ENCODE measurements at regions not wholly inside any gene's neighbourhood (a gene's known extent, or its start where the extent isn't known, plus 50 kb on each side); places are given as distances from the start of the nearest gene placed in this dataset.

GRCh38 chr9:93814077-93814956 lies 140.8 kb downstream of the BARX1 start:
- no peak overlapping the region for H3K4me3 ChIP-seq (ENCODE audit: control insufficient read depth, low read depth, low read length)
- DNase-seq (ENCODE audit: low read depth): no peak
- no peak for TF ChIP-seq CTCF (IDR thresholded peaks at IDR 0.05; ENCODE audit: control insufficient read depth, insufficient read depth, low read depth, low read length, missing control alignments)

GRCh38 chr9:93813221-93814076 lies 141.7 kb downstream of the BARX1 start:
- DNase-seq (ENCODE audit: low read depth): no peak
- H3K4me3 ChIP-seq (ENCODE audit: control insufficient read depth, low read depth, low read length): no peak overlapping the region
- TF ChIP-seq CTCF (IDR thresholded peaks at IDR 0.05; ENCODE audit: control insufficient read depth, insufficient read depth, low read depth, low read length, missing control alignments): no peak

GRCh38 chr9:93812410-93812668 lies 142.8 kb downstream of the BARX1 start:
- H3K4me3 ChIP-seq (ENCODE audit: control insufficient read depth, low read depth, low read length): no peak overlapping the region
- no peak for TF ChIP-seq CTCF (IDR thresholded peaks at IDR 0.05; ENCODE audit: control insufficient read depth, insufficient read depth, low read depth, low read length, missing control alignments)
- DNase-seq (ENCODE audit: low read depth): no peak

GRCh38 chr9:93810028-93810971 lies 144.9 kb downstream of the BARX1 start:
- no peak overlapping the region for H3K4me3 ChIP-seq (ENCODE audit: control insufficient read depth, low read depth, low read length)
- TF ChIP-seq CTCF (IDR thresholded peaks at IDR 0.05; ENCODE audit: control insufficient read depth, insufficient read depth, low read depth, low read length, missing control alignments): no peak
- DNase-seq (ENCODE audit: low read depth): no peak

DNA sequence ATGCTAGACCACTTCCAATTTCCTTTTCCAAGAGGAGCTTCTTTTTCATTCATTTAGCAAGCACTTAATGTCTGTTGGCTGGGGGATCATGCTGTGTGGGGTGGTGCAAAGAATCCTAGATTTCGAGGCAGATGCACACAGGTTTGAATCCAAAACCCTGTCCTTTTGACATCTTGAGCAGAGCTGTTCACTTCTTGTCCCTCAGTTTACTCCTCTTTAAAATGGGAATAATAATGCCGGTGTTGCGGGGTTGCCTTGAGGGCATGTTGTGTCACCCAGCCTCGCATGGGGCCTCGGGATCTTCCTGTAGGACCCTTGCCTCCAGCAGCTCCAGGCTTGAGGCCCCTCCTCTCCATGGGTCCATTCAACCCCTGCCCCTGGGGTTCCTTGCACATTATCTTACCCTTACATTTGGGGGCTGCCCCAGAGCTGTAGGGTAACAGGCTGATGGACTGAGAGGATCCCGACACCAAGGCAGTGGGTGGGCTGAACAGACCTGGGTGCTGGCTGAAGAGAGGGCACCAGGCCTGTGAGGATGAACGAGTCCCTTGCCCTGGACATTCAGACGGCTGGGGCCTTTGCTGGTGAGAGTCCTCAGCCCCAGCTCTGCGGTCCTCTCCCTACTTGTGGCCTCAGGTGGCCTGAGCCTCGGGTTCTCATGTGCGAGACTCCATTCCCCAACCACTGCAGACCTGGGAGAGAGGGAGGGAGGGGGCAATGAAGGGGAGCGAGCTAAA lies 145.8 kb downstream of the BARX1 start:
- DNase-seq (ENCODE audit: low read depth): no peak
- no peak for TF ChIP-seq CTCF (IDR thresholded peaks at IDR 0.05; ENCODE audit: control insufficient read depth, insufficient read depth, low read depth, low read length, missing control alignments)
- H3K4me3 ChIP-seq (ENCODE audit: control insufficient read depth, low read depth, low read length): no peak overlapping the region

Measured in AG09309 (cell line).